HG02678 (cell line): ENCODE measurements at regions not wholly inside any gene's neighbourhood (a gene's known extent, or its start where the extent isn't known, plus 50 kb on each side); places are given as distances from the start of the nearest gene placed in this dataset.

Experiments used
- ATAC-seq: cut with Tn5 transposase; IDR thresholded peaks from one replicate; pipeline ENCODE4 v1.9.1; 2021; ENCODE audit warnings: mild to moderate bottlenecking, moderate library complexity; ENCODE audit not compliant: unreplicated experiment

GRCh38 chr10:4215963-4216575 lies 431.1 kb upstream of the KLF6 start:
- no peak for ATAC-seq

DNA sequence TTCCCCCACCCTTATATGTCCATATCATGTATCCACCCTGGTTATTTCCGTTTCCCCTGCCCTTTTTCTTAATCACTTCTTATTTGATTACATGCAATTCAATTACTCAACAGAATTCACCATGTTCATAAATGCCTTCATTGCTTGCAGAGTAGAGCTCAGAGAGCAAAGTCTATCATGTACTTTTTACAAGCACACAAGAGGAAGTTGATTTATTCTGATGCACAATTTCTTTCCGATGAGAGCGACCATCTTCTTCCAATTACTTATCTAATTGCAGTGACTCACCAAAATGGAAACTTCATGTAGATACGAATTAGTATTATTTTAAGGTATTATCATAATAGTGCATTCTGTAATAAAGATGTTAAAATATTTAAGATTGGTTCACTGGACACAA lies 430.5 kb upstream of the KLF6 start:
- ATAC-seq: no peak

DNA sequence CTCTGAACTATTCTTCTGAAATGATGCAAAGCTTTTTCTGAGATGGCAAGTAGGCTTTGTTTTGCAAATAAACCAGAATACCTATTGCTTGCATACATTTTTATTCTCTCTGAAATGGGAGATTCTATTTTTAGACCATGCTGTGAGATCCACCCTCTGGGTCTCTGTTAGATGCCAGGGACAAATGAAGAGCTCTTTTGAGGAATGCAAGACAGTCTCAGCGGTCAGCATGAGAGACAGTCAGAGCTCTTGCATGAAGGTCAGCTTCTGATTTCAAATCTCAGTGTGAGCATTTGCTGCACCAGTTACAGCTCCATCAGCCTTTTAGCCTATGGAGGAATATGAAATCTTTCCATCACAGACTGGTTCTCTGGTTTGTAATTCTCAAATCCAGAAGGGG lies 429.9 kb upstream of the KLF6 start:
- ATAC-seq: no peak

GRCh38 chr10:4213441-4213840 lies 428.4 kb upstream of the KLF6 start:
- ATAC-seq: no peak

GRCh38 chr10:4212111-4212630 lies 427.2 kb upstream of the KLF6 start:
- ATAC-seq: no peak

DNA sequence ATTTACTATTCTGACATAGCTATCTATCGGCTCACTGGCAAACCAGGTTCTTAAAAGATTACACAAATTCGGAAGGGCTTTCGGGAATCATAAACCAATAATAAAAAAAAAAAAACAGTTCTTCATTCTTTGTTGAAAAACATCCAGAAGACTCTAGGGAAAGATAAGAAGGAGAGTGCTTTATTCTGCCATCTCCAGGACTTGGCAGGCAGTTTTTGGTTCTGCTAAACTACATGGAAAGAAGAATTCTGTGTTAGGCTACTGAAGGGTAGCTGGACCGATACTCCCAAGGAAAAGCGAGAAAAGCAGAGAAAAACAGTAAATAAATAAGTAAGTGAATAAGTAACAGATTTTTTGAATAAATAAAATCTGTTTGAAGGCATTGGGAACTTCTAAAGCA lies 423.5 kb upstream of the KLF6 start:
- no peak for ATAC-seq

GRCh38 chr10:4205113-4205512 lies 420.1 kb upstream of the KLF6 start:
- no peak for ATAC-seq

GRCh38 chr10:4202938-4203337 lies 417.9 kb upstream of the KLF6 start:
- ATAC-seq: no peak

DNA sequence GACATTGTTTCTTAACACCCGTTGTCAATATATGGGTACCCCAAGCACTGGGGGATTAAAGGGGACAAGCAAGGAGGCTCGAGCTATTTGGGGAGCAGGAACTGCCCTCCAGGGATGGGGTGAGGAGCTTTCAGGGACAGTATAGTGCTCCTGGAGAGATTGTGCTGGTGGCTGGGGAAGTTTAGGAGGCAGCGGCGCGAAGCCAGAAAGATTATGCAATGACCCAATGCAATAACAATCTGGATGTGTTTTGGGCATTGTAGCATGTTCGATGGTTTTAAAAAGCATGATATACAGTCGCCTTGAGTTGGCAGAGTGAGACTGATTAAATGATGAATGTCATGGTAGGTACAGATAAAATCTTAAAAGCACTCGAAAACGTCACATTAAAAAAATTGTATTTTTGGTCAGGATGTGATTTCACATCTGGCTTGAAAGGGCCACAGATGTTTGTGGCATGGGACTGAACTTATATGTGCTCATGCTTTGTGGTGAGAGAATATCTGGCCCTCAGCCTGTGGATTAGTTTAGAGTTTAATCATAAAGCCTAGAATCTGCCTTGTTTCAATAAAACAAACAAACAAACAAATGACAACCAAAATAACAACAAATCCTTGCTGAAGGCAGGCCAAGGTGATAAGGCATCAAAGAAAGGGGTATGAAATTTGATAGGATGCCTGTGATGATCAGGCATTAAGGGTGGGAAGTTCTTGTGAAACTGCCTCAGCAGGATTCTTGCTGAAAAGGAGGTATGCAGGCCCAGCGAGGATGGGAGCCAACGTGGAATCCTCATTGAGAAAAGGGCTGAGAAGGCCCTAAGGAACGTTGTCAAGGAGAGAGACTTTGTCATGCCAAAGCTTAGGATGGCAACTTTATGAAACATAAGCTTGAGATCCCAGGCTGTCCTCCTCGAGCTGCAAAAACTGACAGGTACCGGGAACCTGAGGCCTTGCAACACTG lies 417.1 kb upstream of the KLF6 start:
- ATAC-seq: no peak

GRCh38 chr10:4199196-4199595 lies 414.2 kb upstream of the KLF6 start:
- no peak for ATAC-seq

GRCh38 chr10:4198216-4198615 lies 413.2 kb upstream of the KLF6 start:
- ATAC-seq: no peak

DNA sequence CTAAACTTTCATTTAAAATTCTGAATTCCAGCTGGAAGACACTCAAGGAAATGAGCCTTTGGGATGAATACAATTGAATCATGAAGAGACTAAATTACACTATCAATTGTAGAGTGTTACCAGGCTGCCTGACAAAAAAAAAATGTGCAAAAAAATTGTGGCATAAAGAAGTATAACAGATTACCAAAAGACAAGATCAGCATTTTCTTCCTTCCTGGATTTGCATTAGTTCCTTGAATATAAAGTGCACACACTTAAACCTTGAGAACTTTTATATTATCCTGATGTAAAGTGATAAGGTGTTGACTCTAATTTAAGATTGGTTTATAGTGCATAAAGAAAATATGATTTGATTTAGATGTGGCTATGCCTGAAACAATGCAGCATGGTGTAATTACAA lies 412.7 kb upstream of the KLF6 start:
- no peak for ATAC-seq

- no peak for ATAC-seq
Measured at GRCh38 chr10:4196771-4197390, 411.9 kb upstream of the KLF6 start.

DNA sequence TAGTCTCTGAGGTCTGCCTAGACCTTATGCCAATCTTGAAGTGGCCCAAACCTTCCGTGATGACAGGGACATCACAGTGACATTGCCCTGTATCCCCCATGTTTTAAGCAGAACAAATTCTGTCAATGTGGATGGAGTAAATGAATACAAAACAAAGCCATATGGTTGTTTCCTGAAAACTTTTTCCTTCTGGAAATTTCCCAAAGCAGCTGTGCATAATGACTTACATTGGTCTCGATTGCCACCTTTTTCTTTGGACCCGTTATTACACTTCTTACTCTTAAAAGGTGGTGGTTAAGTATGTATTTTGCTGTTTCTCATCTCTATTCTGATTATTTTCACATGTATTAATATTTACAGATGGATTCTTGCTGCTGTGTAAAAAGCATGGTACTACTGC lies 411.2 kb upstream of the KLF6 start:
- ATAC-seq: no peak

DNA sequence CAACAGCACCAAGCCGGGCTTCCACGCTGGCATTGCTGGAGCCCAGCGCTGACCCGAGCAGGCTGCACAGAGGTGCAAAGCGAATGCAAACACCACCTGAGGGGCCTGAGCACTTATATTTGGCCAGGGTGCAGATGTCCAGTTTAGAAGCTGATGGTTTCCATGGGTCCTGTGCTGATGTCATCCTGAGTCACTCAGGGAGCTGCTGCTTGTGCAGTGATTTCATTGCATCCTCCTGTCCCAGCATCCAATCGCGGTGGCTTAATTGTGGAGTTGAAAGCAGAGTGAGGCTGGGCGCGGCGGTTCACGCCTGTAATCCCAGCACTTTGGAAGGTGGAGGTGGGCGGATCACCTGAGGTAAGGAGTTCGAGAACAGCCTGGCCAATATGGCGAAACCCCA lies 410.2 kb upstream of the KLF6 start:
- no peak for ATAC-seq

DNA sequence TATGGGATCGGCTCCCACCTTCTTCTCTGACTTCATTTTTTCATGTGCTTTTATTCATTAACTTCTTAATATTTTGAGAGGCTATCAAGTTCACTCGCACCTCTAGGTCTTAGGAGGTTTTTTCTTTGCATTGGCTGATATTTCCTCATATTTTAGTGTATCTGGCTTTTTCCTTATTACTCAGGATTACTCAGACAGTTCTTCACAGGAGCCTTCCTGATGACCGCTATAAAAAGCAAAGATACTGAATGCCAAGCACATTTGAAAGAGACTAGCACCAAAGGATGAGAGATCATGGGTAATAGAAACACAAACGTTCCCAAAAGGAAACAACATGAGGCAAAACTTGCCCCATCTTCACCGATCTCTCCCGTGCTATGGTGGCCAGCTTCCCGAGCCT lies 409.2 kb upstream of the KLF6 start:
- ATAC-seq: no peak

GRCh38 chr10:4191894-4192293 lies 406.9 kb upstream of the KLF6 start:
- no peak for ATAC-seq

DNA sequence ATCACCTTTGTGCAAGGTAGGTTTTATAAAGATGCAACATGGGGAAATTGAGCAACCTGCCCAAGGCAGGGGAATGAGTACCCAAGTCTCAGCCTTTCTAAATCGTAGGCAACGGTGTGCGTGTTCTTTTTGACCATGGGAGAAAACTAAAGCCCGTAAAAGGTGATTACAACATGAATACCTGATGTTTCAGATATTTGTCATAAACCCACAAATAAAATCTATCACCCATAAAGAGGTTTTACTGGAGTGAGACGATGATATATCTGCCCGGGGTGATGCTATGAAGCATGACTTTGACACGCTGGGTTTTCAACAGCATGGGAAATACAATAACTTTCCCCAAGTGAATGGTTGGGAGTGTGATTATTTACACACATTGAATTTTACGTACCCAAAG lies 406.3 kb upstream of the KLF6 start:
- no peak for ATAC-seq

DNA sequence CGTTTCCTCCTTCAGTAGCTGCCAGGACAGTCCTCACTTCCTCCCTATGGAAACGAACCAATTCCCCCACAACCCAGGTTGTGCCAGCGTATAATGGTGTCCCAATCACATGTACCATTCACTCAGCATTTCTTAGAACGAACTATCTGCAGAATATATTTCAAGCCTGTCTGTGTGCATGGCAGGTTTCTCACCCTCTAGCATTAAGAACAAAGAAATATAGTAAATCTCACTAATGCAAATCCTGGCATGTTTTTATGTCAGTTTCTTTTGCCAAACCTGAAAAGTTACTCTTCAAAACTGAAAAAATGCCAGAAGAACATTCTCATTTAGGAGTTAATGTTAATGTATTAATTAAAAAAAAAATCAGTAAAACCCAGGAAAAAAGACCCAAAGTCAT lies 405.9 kb upstream of the KLF6 start:
- ATAC-seq: no peak

- ATAC-seq: no peak
Measured at GRCh38 chr10:4189281-4189680, 404.3 kb upstream of the KLF6 start.

DNA sequence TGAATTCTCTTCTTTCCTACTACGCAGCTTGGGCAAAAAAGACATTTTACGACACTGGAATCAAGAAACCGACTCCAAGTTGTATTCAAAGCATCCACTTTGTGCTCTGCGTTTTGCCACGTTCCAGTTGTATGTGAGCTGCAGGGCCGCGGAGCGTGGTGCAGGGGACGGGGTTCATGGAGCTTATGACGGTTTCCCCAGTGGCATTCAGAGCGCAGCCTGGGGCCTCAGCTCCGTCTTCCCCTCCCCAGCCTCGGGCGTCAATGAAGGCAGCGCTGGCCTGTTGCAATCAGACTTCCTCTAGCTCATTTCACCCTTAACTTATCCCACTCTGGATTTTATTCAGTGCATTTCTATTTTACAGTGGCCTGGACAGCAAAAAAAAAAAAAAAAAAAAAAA lies 403.4 kb upstream of the KLF6 start:
- ATAC-seq: no peak
